Neural cell (in vitro differentiated cells): ENCODE measurements at regions not wholly inside any gene's neighbourhood (a gene's known extent, or its start where the extent isn't known, plus 50 kb on each side); places are given as distances from the start of the nearest gene placed in this dataset.

Source experiments
- H2AFZ ChIP-seq: fragments of 200-600, 300-800 bp; sonication (generic), shearing (Covaris generic); 2 replicates; pipeline ENCODE4 v1.6.0; 2014; ENCODE audit warnings: low read depth, mild to moderate bottlenecking, antibody characterized with exemption, low read length, moderate library complexity
- H3F3A ChIP-seq: fragments of 200-600 bp; shearing (Covaris generic); 2 replicates; pipeline ENCODE4 v1.6.1; 2016; ENCODE audit warnings: mild to moderate bottlenecking, moderate library complexity, mixed read lengths, antibody characterized with exemption, low read length; ENCODE audit not compliant: insufficient read depth, poor library complexity, severe bottlenecking
- H3K27ac ChIP-seq: fragments of 200-600, 300-800 bp; sonication (generic), shearing (Covaris generic); 2 replicates; pipeline ENCODE4 v1.5.1; 2014; ENCODE audit warnings: mild to moderate bottlenecking, low read length, moderate library complexity
- H3K27me3 ChIP-seq: fragments of 300-800, 200-600 bp; sonication (generic), shearing (Covaris generic); 2 replicates; pipeline ENCODE4 v1.6.0; 2014; ENCODE audit warnings: mild to moderate bottlenecking, low read depth, low read length, moderate library complexity; ENCODE audit not compliant: insufficient read depth
- H3K36me3 ChIP-seq: fragments of 300-800, 200-600 bp; sonication (generic), shearing (Covaris generic); 2 replicates; pipeline ENCODE4 v1.5.1; 2014; ENCODE audit warnings: mild to moderate bottlenecking, antibody characterized with exemption, low read length, moderate library complexity; ENCODE audit not compliant: insufficient read depth
- H3K4me2 ChIP-seq: fragments of 300-800, 200-600 bp; sonication (generic), shearing (Covaris generic); 2 replicates; pipeline ENCODE4 v1.6.0; 2014; ENCODE audit warnings: mild to moderate bottlenecking, low read length
- H3K4me3 ChIP-seq: fragments of 300-800, 200-600 bp; sonication (generic), shearing (Covaris generic); 2 replicates; pipeline ENCODE4 v1.5.1; 2014; ENCODE audit warnings: mild to moderate bottlenecking, low read length, moderate library complexity
- H3K79me2 ChIP-seq: fragments of 200-600 bp; shearing (Covaris generic); replicated peaks from 2 replicates; pipeline ENCODE4 v1.6.0; 2014; ENCODE audit warnings: mild to moderate bottlenecking, low read length, moderate library complexity; ENCODE audit not compliant: insufficient read depth
- H3K9ac ChIP-seq: fragments of 300-800, 200-600 bp; sonication (generic), shearing (Covaris generic); 2 replicates; pipeline ENCODE4 v1.6.1; 2016; ENCODE audit warnings: mild to moderate bottlenecking, low read length, mixed read lengths
- H3K9me2 ChIP-seq: fragments of 200-600 bp; shearing (Covaris generic); 2 replicates; pipeline ENCODE4 v1.6.1; 2016; ENCODE audit warnings: mild to moderate bottlenecking, low read length, mixed read lengths; ENCODE audit not compliant: insufficient read depth
- H3K9me3 ChIP-seq: fragments of 200-600, 300-800 bp; sonication (generic), shearing (Covaris generic); 2 replicates; pipeline ENCODE4 v1.6.1; 2016; ENCODE audit warnings: mild to moderate bottlenecking, mixed run types, low read length, moderate library complexity, mixed read lengths
- H4K20me1 ChIP-seq: fragments of 200-600 bp; shearing (Covaris generic); 2 replicates; pipeline ENCODE4 v1.6.1; 2016; ENCODE audit warnings: mild to moderate bottlenecking, mixed run types; ENCODE audit not compliant: insufficient read depth
- CTCF ChIP-seq: fragments of 450-650 bp; IDR thresholded peaks from 2 replicates; pipeline ENCODE4 v1.5.1; 2014; ENCODE audit warnings: antibody characterized with exemption, mild to moderate bottlenecking, moderate library complexity; ENCODE audit not compliant: poor library complexity, severe bottlenecking
- EP300 ChIP-seq: fragments of 450-650 bp; conservative IDR thresholded peaks from 2 replicates; pipeline ENCODE4 v1.6.1; 2014; ENCODE audit warnings: antibody characterized with exemption, mild to moderate bottlenecking, moderate library complexity; ENCODE audit not compliant: poor library complexity, severe bottlenecking
- EZH2 ChIP-seq: fragments of 200-600, 300-800 bp; shearing (Covaris generic), sonication (generic); IDR thresholded peaks from 2 replicates; pipeline ENCODE4 v1.6.1; 2014; ENCODE audit warnings: antibody characterized with exemption, low read length, borderline replicate concordance, mild to moderate bottlenecking; ENCODE audit not compliant: insufficient read depth, poor library complexity, severe bottlenecking
- MXI1 ChIP-seq: fragments of 450-650 bp; conservative IDR thresholded peaks from 2 replicates; pipeline ENCODE4 v1.6.1; 2014; ENCODE audit warnings: antibody characterized with exemption, mild to moderate bottlenecking; ENCODE audit not compliant: poor library complexity, severe bottlenecking
- POLR2AphosphoS5 ChIP-seq: IDR thresholded peaks from 2 replicates; pipeline ENCODE4 v1.6.1; 2012
- RAD21 ChIP-seq: fragments of 450-650 bp; conservative IDR thresholded peaks from 2 replicates; pipeline ENCODE4 v1.6.1; 2014; ENCODE audit warnings: antibody characterized with exemption, mild to moderate bottlenecking, moderate library complexity
- REST ChIP-seq: IDR thresholded peaks from 2 replicates; pipeline ENCODE4 v1.6.1; 2012; ENCODE audit warnings: borderline replicate concordance
- SMC3 ChIP-seq: fragments of 450-650 bp; conservative IDR thresholded peaks from 2 replicates; pipeline ENCODE4 v1.6.1; 2014; ENCODE audit warnings: antibody characterized with exemption, mild to moderate bottlenecking, moderate library complexity; ENCODE audit not compliant: poor library complexity
- TAF1 ChIP-seq: IDR thresholded peaks from 2 replicates; pipeline ENCODE4 v1.6.1; 2012; ENCODE audit warnings: low read depth

- H3K27me3 ChIP-seq = no peaks in the 10 kb centered on the region
- H3K79me2 ChIP-seq = no peaks in the 10 kb centered on the region
- no peak for TF ChIP-seq SMC3
- TF ChIP-seq RAD21 = no peak
- TF ChIP-seq CTCF = no peak
- TF ChIP-seq REST = no peak
- no peak for TF ChIP-seq TAF1
- no peak for TF ChIP-seq POLR2AphosphoS5
- no peak for TF ChIP-seq MXI1
- no peak for TF ChIP-seq EP300
- TF ChIP-seq EZH2 = no peak
- H3K36me3 ChIP-seq = no peaks in the 10 kb centered on the region
- no peak overlapping the region for H3K9ac ChIP-seq
- no peaks in the 10 kb centered on the region for H3F3A ChIP-seq
- no peaks in the 10 kb centered on the region for H3K9me2 ChIP-seq
- no peaks in the 10 kb centered on the region for H3K9me3 ChIP-seq
- H4K20me1 ChIP-seq = no peaks in the 10 kb centered on the region
- no peak overlapping the region for H2AFZ ChIP-seq
- no peak overlapping the region for H3K27ac ChIP-seq
- H3K4me3 ChIP-seq = no peak overlapping the region
- H3K4me2 ChIP-seq = no peak overlapping the region
Measured at GRCh38 chr1:184825571-184825970, 70.9 kb upstream of the EDEM3 start.

DNA sequence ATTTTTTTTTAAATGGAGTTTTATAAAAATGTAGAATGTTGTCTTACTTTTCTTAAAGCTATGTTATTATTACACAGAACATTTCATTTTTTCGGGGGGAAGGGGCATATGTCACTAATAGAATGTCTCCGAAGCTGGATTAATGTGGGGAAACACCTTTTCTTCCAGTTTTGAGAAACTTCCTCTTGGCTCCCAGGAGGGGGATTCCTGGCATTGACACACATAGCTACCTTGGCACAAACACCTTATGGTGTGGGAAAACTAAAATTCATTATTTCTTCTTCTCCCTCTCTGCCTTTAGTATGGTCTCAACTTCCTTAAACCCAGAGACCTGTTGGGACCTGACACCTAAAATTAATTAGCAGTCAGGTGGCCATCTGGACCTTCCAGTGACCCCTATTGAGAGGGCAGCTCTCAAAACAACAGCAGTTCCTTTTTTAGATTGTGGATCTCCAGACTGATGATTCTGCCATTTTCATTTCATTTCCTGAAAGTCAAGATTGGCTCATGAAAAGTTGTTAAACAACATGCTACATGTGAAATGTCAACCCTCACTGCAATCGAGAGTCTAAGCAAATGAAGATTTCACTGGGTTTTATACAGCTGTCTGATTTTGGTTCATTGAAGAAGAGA lies 70.1 kb upstream of the EDEM3 start:
- no peak overlapping the region for H3K27ac ChIP-seq
- TF ChIP-seq RAD21 (no peak), MXI1 (no peak), REST (no peak), CTCF (no peak), EP300 (no peak), EZH2 (no peak), TAF1 (no peak), SMC3 (no peak), POLR2AphosphoS5 (no peak)
- H3K4me3 ChIP-seq = no peak overlapping the region
- H3K27me3 ChIP-seq = no peaks in the 10 kb centered on the region
- H4K20me1 ChIP-seq = no peaks in the 10 kb centered on the region
- H3K79me2 ChIP-seq = no peaks in the 10 kb centered on the region
- H3K36me3 ChIP-seq = no peaks in the 10 kb centered on the region
- no peak overlapping the region for H2AFZ ChIP-seq
- no peaks in the 10 kb centered on the region for H3K9me2 ChIP-seq
- no peak overlapping the region for H3K4me2 ChIP-seq
- H3K9ac ChIP-seq = no peak overlapping the region
- H3K9me3 ChIP-seq = no peaks in the 10 kb centered on the region
- H3F3A ChIP-seq = no peaks in the 10 kb centered on the region
